Endothelial cell of umbilical vein (primary cell): ENCODE measurements at regions not wholly inside any gene's neighbourhood (a gene's known extent, or its start where the extent isn't known, plus 50 kb on each side); places are given as distances from the start of the nearest gene placed in this dataset.

Experiments
- BruUV-seq: library from RNA; stranded (reverse); fragments of 400-500 nt; replicated peaks from 2 replicates; lab custom pipeline; 2021; lab: Mats Ljungman, UMichigan
- CTCF ChIA-PET: fragments of 300-600, 350-600 bp; sonication (Branson Sonifier 250); formaldehyde crosslinking; loops from one replicate; lab custom pipeline; 2021; ENCODE audit warnings: antibody characterized with exemption, inconsistent platforms; lab: Charles Lee
- POLR2A ChIA-PET: fragments of 300-600, 350-600 bp; sonication (Branson Sonifier 250); formaldehyde crosslinking; loops from one replicate; lab custom pipeline; 2021; ENCODE audit warnings: antibody characterized with exemption, inconsistent platforms; lab: Charles Lee
- DNase-seq: peaks from one replicate; pipeline ENCODE4 v3.0.0-alpha.2; 2011; ENCODE audit warnings: low read depth, low spot score
- FAIRE-seq: peaks from 2 replicates; lab custom pipeline; 2011; peaks lifted over from hg19 to GRCh38; lab: Jason Lieb, UNC
- H2AFZ ChIP-seq: 2 replicates; pipeline ENCODE4 v1.6.0; 2012; ENCODE audit warnings: low read depth, low read length, control low read depth, inconsistent platforms
- H3K27ac ChIP-seq: 2 replicates; pipeline ENCODE4 v1.5.1; 2011; ENCODE audit warnings: low read depth, mild to moderate bottlenecking, control low read depth, low read length, moderate library complexity; ENCODE audit not compliant: insufficient read depth
- H3K27me3 ChIP-seq, 2 experiments: 2 replicates each; pipeline versions ENCODE4 v1.6.0 to v1.6.1; 2011; ENCODE audit warnings: low read length in 2 of 2, mixed read lengths in 1 of 2; ENCODE audit not compliant: control insufficient read depth in 2 of 2, insufficient read depth in 2 of 2
- H3K36me3 ChIP-seq, 2 experiments: 2 replicates in 1 of 2; 3 replicates in 1 of 2; pipeline ENCODE4 v1.5.1; 2011; ENCODE audit warnings: low read length in 2 of 2, mild to moderate bottlenecking in 1 of 2, moderate library complexity in 1 of 2; ENCODE audit not compliant: control insufficient read depth in 2 of 2, insufficient read depth in 2 of 2; ENCODE audit errors: extremely low read depth in 1 of 2
- H3K4me1 ChIP-seq: 3 replicates; pipeline ENCODE4 v1.5.1; 2011; ENCODE audit warnings: mild to moderate bottlenecking, low read length; ENCODE audit not compliant: control insufficient read depth, insufficient read depth; ENCODE audit errors: extremely low read depth
- H3K4me2 ChIP-seq: 2 replicates; pipeline ENCODE4 v1.6.1; 2011; ENCODE audit warnings: low read length, control low read depth, mixed read lengths; ENCODE audit not compliant: insufficient read depth
- H3K4me3 ChIP-seq, 3 experiments: fragments of 200-600 bp in 1 of 3; sonication (generic), shearing (Covaris generic) in 1 of 3; replicated peaks in 1 of 3; 2 replicates each; pipeline ENCODE4 v1.5.1; 2011 to 2016; ENCODE audit warnings: control low read depth in 3 of 3, low read length in 3 of 3, mild to moderate bottlenecking in 2 of 3, inconsistent platforms in 1 of 3, low read depth in 1 of 3, moderate library complexity in 1 of 3; ENCODE audit not compliant: insufficient read depth in 1 of 3
- H3K79me2 ChIP-seq: 2 replicates; pipeline ENCODE4 v1.6.0; 2012; ENCODE audit warnings: low read length, inconsistent platforms; ENCODE audit not compliant: control insufficient read depth, insufficient read depth
- H3K9ac ChIP-seq: replicated peaks from 2 replicates; pipeline ENCODE3; 2011; ENCODE audit warnings: low read length, control low read depth; ENCODE audit not compliant: insufficient read depth; ENCODE audit errors: extremely low read depth
- H3K9me1 ChIP-seq: replicated peaks from 3 replicates; pipeline ENCODE4 v1.6.0; 2011; ENCODE audit warnings: mild to moderate bottlenecking, low read length; ENCODE audit not compliant: control insufficient read depth, insufficient read depth; ENCODE audit errors: extremely low read depth
- H3K9me3 ChIP-seq: replicated peaks from 2 replicates; pipeline ENCODE4 v1.5.1; 2012; ENCODE audit warnings: low read length, inconsistent platforms; ENCODE audit not compliant: control insufficient read depth, insufficient read depth
- H4K20me1 ChIP-seq: replicated peaks from 2 replicates; pipeline ENCODE3; 2011; ENCODE audit warnings: mild to moderate bottlenecking, low read length; ENCODE audit not compliant: control insufficient read depth, insufficient read depth; ENCODE audit errors: extremely low read depth
- CTCF ChIP-seq, 2 donors: IDR thresholded peaks; 1 replicate in 1 of 2; 2 replicates in 1 of 2; pipeline ENCODE4 v1.5.1; 2011; ENCODE audit warnings: low read length in 2 of 2, mild to moderate bottlenecking in 2 of 2, moderate library complexity in 2 of 2, control low read depth in 1 of 2, inconsistent platforms in 1 of 2, low read depth in 1 of 2; ENCODE audit not compliant: insufficient read depth in 1 of 2; ENCODE audit errors: extremely low read depth in 1 of 2
- EZH2 ChIP-seq: IDR thresholded peaks from 2 replicates; pipeline ENCODE4 v1.6.1; 2012; ENCODE audit warnings: borderline replicate concordance, low read depth, mild to moderate bottlenecking, moderate library complexity, low read length, inconsistent platforms; ENCODE audit not compliant: severe bottlenecking
- FOS ChIP-seq: IDR thresholded peaks from 2 replicates; pipeline ENCODE4 v1.6.1; 2011; ENCODE audit warnings: mild to moderate bottlenecking, low read length, moderate library complexity, borderline replicate concordance; ENCODE audit not compliant: insufficient read depth
- GATA2 ChIP-seq: IDR thresholded peaks from 2 replicates; pipeline ENCODE4 v1.7.0; 2011; ENCODE audit warnings: low read depth, mild to moderate bottlenecking, moderate library complexity, mixed read lengths, low read length; ENCODE audit not compliant: insufficient read length, insufficient read depth
- JUN ChIP-seq: IDR thresholded peaks from 2 replicates; pipeline ENCODE4 v1.6.1; 2011; ENCODE audit warnings: borderline replicate concordance, low read depth; ENCODE audit not compliant: insufficient read length, insufficient read depth
- MAX ChIP-seq: IDR thresholded peaks from 2 replicates; pipeline ENCODE4 v1.6.1; 2011; ENCODE audit not compliant: insufficient read depth, insufficient read length
- MYC ChIP-seq: IDR thresholded peaks from one replicate; pipeline ENCODE4 v1.6.1; 2011; ENCODE audit warnings: mild to moderate bottlenecking, low read depth, low read length
- POLR2A ChIP-seq: IDR thresholded peaks from 2 replicates; pipeline ENCODE4 v1.6.1; 2012; ENCODE audit warnings: low read depth, mild to moderate bottlenecking, control low read depth, low read length
- POLR2AphosphoS5 ChIP-seq: IDR thresholded peaks from 2 replicates; pipeline ENCODE4 v1.6.1; 2012; ENCODE audit warnings: low read depth, mild to moderate bottlenecking, control low read depth, low read length, moderate library complexity; ENCODE audit not compliant: insufficient read depth
- dilution Hi-C: fragments of 300-500 bp; cut with MboI; formaldehyde crosslinking; loops from one replicate; pipeline ENCODE4 v1.15.0; 2019; ENCODE audit warnings: low sequenced_read_pairs; ENCODE audit not compliant: extremely low pct_ligation_motif_present
- intact Hi-C: fragments of 100-400 bp; cut with micrococcal nuclease; formaldehyde crosslinking; loops from one replicate; pipeline ENCODE4 v1.10.0; 2022

- H3K4me3 ChIP-seq = no peak overlapping the region
- H3K27ac ChIP-seq = no peak overlapping the region
- dilution Hi-C loops (no loop called here), intact Hi-C loops (no loop called here)
- H3K4me2 ChIP-seq = no peak overlapping the region
- no peaks in the 10 kb centered on the region for H3K36me3 ChIP-seq
- H3K79me2 ChIP-seq = no peaks in the 10 kb centered on the region
- no peaks in the 10 kb centered on the region for H3K27me3 ChIP-seq
- H3K9ac ChIP-seq = no peak overlapping the region
- no peak for DNase-seq
- no peaks in the 10 kb centered on the region for H4K20me1 ChIP-seq
- TF ChIP-seq CTCF (IDR thresholded peaks at IDR 0.05; ENCODE audit: extremely low read depth in 1 of 2, insufficient read depth in 1 of 2, low read depth in 1 of 2, low read length in 2 of 2) (no peak), FOS (no peak), MAX (no peak)
- H2AFZ ChIP-seq = no peak overlapping the region
- BruUV-seq = no TSS peak
- ChIA-PET CTCF (no interaction called here), POLR2A (no interaction called here)
- no peaks in the 10 kb centered on the region for H3K9me3 ChIP-seq
- H3K4me1 ChIP-seq = no peaks in the 10 kb centered on the region
- no peak for FAIRE-seq
- no peaks in the 10 kb centered on the region for H3K9me1 ChIP-seq
Observed at GRCh38 chr9:19600538-19600937, 188.3 kb downstream of the SLC24A2 start.

GRCh38 chr9:19598722-19599121 is 189.9 kb downstream of the ACER2 start:
- H3K9me1 ChIP-seq = no peaks in the 10 kb centered on the region
- TF ChIP-seq FOS = no peak
- no peak for TF ChIP-seq MAX
- TF ChIP-seq POLR2AphosphoS5 = no peak
- no peak for TF ChIP-seq POLR2A
- no peak for TF ChIP-seq MYC
- no peak for TF ChIP-seq JUN
- no peak for TF ChIP-seq GATA2
- TF ChIP-seq EZH2 = no peak
- no peak overlapping the region for H3K4me2 ChIP-seq
- no peak overlapping the region for H3K4me3 ChIP-seq
- no peak overlapping the region for H2AFZ ChIP-seq
- no peak for FAIRE-seq
- no peak overlapping the region for H3K27ac ChIP-seq
- H3K4me1 ChIP-seq = no peaks in the 10 kb centered on the region
- H3K9ac ChIP-seq = no peak overlapping the region
- no peak for DNase-seq
- no peaks in the 10 kb centered on the region for H3K9me3 ChIP-seq
- H3K36me3 ChIP-seq = no peaks in the 10 kb centered on the region
- intact Hi-C loops (no loop called here), dilution Hi-C loops (no loop called here)
- BruUV-seq = no TSS peak
- ChIA-PET CTCF (no interaction called here), POLR2A (no interaction called here)
- no peaks in the 10 kb centered on the region for H3K27me3 ChIP-seq
- no peaks in the 10 kb centered on the region for H4K20me1 ChIP-seq
- H3K79me2 ChIP-seq = no peaks in the 10 kb centered on the region
